ENCODE measurements at regions not wholly inside any gene's neighbourhood (a gene's known extent, or its start where the extent isn't known, plus 50 kb on each side); places are given as distances from the start of the nearest gene placed in this dataset.

- no peak for TF ChIP-seq CTCF (IDR thresholded peaks at IDR 0.05)
- TF ChIP-seq EZH2 (IDR thresholded peaks at IDR 0.05; ENCODE audit: borderline replicate concordance, insufficient read depth, low read depth, low read length, poor library complexity, severe bottlenecking) = no peak
These were observed 51.6 kb upstream of the GTSF1L start for GRCh38 chr20:43778375-43778774.
